Calu3 (cell line): ENCODE measurements at regions not wholly inside any gene's neighbourhood (a gene's known extent, or its start where the extent isn't known, plus 50 kb on each side); places are given as distances from the start of the nearest gene placed in this dataset.

Experiments
- BruUV-seq: library from RNA; stranded (reverse); fragments of 400-500 nt; replicated peaks from 2 replicates; lab custom pipeline; 2021; lab: Mats Ljungman, UMichigan
- CTCF ChIA-PET: fragments of 300-600 bp; sonication (Branson Sonifier 250); formaldehyde crosslinking; loops from one replicate; lab custom pipeline; 2022; ENCODE audit warnings: antibody characterized with exemption; lab: Charles Lee
- DNase-seq: peaks from one replicate; pipeline ENCODE4 v3.0.0; 2022
- H3K27ac Mint-ChIP-seq: one replicate; pipeline ENCODE4 v1.8.0; 2022; ENCODE audit warnings: mixed read lengths; ENCODE audit not compliant: unreplicated experiment
- H3K27me3 Mint-ChIP-seq: one replicate; pipeline ENCODE4 v1.8.0; 2022; ENCODE audit warnings: mixed read lengths; ENCODE audit not compliant: unreplicated experiment
- H3K36me3 Mint-ChIP-seq: one replicate; pipeline ENCODE4 v1.8.0; 2022; ENCODE audit warnings: mild to moderate bottlenecking, moderate library complexity, mixed read lengths; ENCODE audit not compliant: insufficient read depth, unreplicated experiment
- H3K4me1 Mint-ChIP-seq: one replicate; pipeline ENCODE4 v1.8.0; 2022; ENCODE audit warnings: mild to moderate bottlenecking, low read depth, mixed read lengths; ENCODE audit not compliant: unreplicated experiment
- H3K4me3 Mint-ChIP-seq: one replicate; pipeline ENCODE4 v1.8.0; 2022; ENCODE audit warnings: mild to moderate bottlenecking, low read depth, moderate library complexity, mixed read lengths; ENCODE audit not compliant: unreplicated experiment
- H3K9me3 Mint-ChIP-seq: one replicate; pipeline ENCODE4 v1.8.0; 2022; ENCODE audit warnings: low read depth, mixed read lengths; ENCODE audit not compliant: unreplicated experiment
- intact Hi-C: fragments of 100-400 bp; cut with micrococcal nuclease; formaldehyde crosslinking; loops from one replicate; pipeline ENCODE4 v1.10.0; 2022; ENCODE audit not compliant: unreplicated experiment
- TF ChIP-seq, protein P1 (sequence below): fragments of 200-600 bp; IDR thresholded peaks from one replicate; pipeline ENCODE4 v1.8.0; 2022; ENCODE audit warnings: antibody characterized with exemption; ENCODE audit not compliant: unreplicated experiment

DNA sequence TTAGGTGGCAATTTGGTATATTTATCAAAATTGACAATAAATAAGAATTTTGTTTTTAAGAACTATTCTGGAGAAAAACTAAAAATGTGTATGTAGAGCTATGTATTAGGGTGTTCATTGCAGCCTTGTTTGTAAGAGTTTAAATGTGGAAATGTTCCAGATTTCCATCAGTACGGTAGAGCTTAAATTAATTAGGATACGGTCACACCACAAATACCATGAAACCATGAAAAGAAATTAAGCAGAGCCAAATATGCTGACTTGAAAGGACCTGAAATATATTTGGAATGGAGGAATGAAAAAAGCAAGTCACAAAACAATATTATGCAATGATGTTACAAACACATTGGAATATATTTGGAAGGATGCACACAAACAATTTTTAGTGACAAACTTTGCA is 64.6 kb downstream of the ACTBL2 start:
- Mint-ChIP-seq H3K27ac (peak overlapping the region; percentile 15), H3K36me3 (no peaks in the 10 kb centered on the region), H3K9me3 (no peaks in the 10 kb centered on the region), H3K4me3 (no peak overlapping the region), H3K4me1 (peaks cover 10% of the 10 kb centered on the region), H3K27me3 (no peaks in the 10 kb centered on the region)
- DNase-seq: no peak
- BruUV-seq: no TSS peak
- CTCF ChIA-PET: no interaction called here
- intact Hi-C loops: no loop called here
- TF ChIP-seq, protein P1, sequence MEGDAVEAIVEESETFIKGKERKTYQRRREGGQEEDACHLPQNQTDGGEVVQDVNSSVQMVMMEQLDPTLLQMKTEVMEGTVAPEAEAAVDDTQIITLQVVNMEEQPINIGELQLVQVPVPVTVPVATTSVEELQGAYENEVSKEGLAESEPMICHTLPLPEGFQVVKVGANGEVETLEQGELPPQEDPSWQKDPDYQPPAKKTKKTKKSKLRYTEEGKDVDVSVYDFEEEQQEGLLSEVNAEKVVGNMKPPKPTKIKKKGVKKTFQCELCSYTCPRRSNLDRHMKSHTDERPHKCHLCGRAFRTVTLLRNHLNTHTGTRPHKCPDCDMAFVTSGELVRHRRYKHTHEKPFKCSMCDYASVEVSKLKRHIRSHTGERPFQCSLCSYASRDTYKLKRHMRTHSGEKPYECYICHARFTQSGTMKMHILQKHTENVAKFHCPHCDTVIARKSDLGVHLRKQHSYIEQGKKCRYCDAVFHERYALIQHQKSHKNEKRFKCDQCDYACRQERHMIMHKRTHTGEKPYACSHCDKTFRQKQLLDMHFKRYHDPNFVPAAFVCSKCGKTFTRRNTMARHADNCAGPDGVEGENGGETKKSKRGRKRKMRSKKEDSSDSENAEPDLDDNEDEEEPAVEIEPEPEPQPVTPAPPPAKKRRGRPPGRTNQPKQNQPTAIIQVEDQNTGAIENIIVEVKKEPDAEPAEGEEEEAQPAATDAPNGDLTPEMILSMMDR: no peak

DNA sequence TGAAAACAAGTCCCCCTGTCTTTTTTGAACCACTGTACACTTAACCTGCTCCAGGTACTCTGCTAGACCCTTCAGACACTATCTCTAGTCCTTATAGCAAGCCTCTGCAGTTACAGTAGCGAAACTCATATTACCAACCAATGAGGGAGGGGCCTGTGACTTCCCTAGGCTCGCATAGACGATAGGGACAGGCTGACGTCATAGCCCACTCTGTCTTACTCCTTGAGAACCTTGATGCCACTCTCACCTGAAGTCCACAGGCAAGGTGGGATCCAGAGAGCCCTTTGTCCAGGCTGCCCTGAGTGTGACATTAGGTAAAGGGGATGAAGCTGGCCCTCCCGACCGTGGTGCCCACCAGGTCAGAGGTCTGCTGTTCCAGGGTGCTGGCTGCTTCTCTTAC is 65.3 kb downstream of the ACTBL2 start:
- no peak overlapping the region for H3K27ac Mint-ChIP-seq
- no TSS peak for BruUV-seq
- intact Hi-C loops: no loop called here
- TF ChIP-seq, protein P1: no peak
- CTCF ChIA-PET: no interaction called here
- H3K27me3 Mint-ChIP-seq: no peaks in the 10 kb centered on the region
- no peaks in the 10 kb centered on the region for H3K36me3 Mint-ChIP-seq
- no peak for DNase-seq
- peaks cover 10% of the 10 kb centered on the region for H3K4me1 Mint-ChIP-seq
- H3K4me3 Mint-ChIP-seq: no peak overlapping the region
- H3K9me3 Mint-ChIP-seq: no peaks in the 10 kb centered on the region

DNA sequence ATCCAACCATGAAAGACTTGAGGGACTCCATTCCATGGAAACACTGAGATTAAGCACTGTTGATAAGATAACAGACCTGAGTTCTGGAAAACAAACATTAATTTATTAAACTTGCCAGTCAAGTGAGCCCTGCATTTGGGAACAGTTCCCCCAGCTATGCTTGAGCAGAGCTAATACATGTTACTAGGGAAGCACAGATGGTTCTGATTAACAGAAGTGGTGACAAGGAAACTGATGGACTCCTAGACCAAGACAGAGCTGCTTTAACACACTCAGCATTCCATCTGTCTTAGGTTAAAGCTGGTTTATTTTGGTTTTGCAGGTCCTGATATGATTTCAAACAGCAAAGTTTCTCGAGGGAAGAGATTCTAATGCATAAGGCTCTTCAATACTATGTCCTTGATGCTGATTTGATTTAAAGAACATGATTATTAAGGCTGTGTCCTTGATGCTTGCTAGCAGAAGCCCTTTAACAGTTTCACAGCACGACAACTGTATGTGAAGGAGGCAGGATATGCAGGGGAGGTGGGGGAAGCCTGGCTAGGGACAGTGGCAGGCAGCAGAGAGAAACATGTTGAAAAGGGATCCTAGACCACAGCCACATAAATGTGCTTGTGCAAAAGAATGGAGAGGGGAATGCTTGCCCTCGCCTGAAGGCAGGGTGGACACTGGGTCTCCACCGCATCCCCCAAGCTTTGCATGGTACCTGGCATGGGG is 66.2 kb downstream of the ACTBL2 start:
- CTCF ChIA-PET: no interaction called here
- H3K4me1 Mint-ChIP-seq: peaks cover 10% of the 10 kb centered on the region
- no peaks in the 10 kb centered on the region for H3K9me3 Mint-ChIP-seq

DNA sequence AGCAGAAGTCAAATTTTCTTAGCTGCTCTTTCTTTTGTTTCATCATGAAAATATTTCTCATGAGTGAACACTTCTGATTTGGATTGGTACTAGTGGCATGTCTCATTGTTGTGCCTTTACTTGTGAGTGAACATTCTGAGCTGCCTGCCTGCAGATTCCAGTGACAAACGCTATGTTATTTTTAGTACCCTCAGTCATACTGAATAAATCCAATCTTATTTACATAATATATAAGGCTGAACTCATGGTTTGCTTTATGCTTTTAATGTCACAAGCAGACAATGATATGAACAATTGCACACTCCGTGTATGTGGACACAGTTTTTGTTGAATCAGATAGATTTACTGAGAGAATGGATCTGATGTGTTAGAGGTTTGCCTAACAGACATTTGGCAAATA is 67.8 kb downstream of the ACTBL2 start:
- no peak overlapping the region for H3K27ac Mint-ChIP-seq
- BruUV-seq: no TSS peak
- no peaks in the 10 kb centered on the region for H3K36me3 Mint-ChIP-seq
- intact Hi-C loops: no loop called here
- no peaks in the 10 kb centered on the region for H3K27me3 Mint-ChIP-seq
- H3K4me1 Mint-ChIP-seq: peaks cover 10% of the 10 kb centered on the region
- CTCF ChIA-PET: no interaction called here
- no peak for DNase-seq
- H3K4me3 Mint-ChIP-seq: no peak overlapping the region
- no peaks in the 10 kb centered on the region for H3K9me3 Mint-ChIP-seq
- TF ChIP-seq, protein P1: no peak

More for the DNA sequence above, 66.2 kb downstream of the ACTBL2 start:
- no peak overlapping the region for H3K4me3 Mint-ChIP-seq
- BruUV-seq: no TSS peak
- no peaks in the 10 kb centered on the region for H3K27me3 Mint-ChIP-seq
- DNase-seq: no peak
- intact Hi-C loops: no loop called here
- no peaks in the 10 kb centered on the region for H3K36me3 Mint-ChIP-seq
- TF ChIP-seq, protein P1: no peak
- no peak overlapping the region for H3K27ac Mint-ChIP-seq
